SK-N-SH treated with all-trans-retinoic acid at 6 μM for 48 hours (cell line): ENCODE measurements at regions not wholly inside any gene's neighbourhood (a gene's known extent, or its start where the extent isn't known, plus 50 kb on each side); places are given as distances from the start of the nearest gene placed in this dataset.

Source experiments
- GLIS3 ChIP-seq: fragments of 250-450 bp; sonication (Bioruptor Pico); IDR thresholded peaks from 2 replicates; pipeline ENCODE4 v1.5.0; 2020; ENCODE audit warnings: mild to moderate bottlenecking, moderate library complexity
- ISL1 ChIP-seq: fragments of 250-450 bp; sonication (Bioruptor Pico); IDR thresholded peaks from 2 replicates; pipeline ENCODE4 v2.1.2; 2022; ENCODE audit warnings: mild to moderate bottlenecking, moderate library complexity
- PPARA ChIP-seq: fragments of 250-450 bp; sonication (Bioruptor Pico); IDR thresholded peaks from 2 replicates; pipeline ENCODE4 v1.5.0; 2020; ENCODE audit warnings: mild to moderate bottlenecking, borderline replicate concordance
- TCF4 ChIP-seq: fragments of 250-450 bp; sonication (Bioruptor Pico); IDR thresholded peaks from 2 replicates; pipeline ENCODE4 v1.8.0; 2021; ENCODE audit warnings: mild to moderate bottlenecking, moderate library complexity, borderline replicate concordance
- TOX ChIP-seq: fragments of 250-450 bp; sonication (Bioruptor Pico); IDR thresholded peaks from 2 replicates; pipeline ENCODE4 v1.8.0; 2021; ENCODE audit warnings: mild to moderate bottlenecking, moderate library complexity, borderline replicate concordance
- ZFP3 ChIP-seq: fragments of 250-450 bp; sonication (Bioruptor Pico); IDR thresholded peaks from 2 replicates; pipeline ENCODE4 v1.5.0; 2020; ENCODE audit warnings: mild to moderate bottlenecking, moderate library complexity
- TF ChIP-seq, protein P1 (sequence below): fragments of 250-450 bp; sonication (Bioruptor Pico); IDR thresholded peaks from 2 replicates; pipeline ENCODE4 v1.8.0; 2020; ENCODE audit warnings: mild to moderate bottlenecking, moderate library complexity, borderline replicate concordance
- TF ChIP-seq, protein P2 (sequence below): fragments of 250-450 bp; sonication (Bioruptor Pico); IDR thresholded peaks from 2 replicates; pipeline ENCODE4 v1.5.1; 2021; ENCODE audit warnings: mild to moderate bottlenecking, moderate library complexity

DNA sequence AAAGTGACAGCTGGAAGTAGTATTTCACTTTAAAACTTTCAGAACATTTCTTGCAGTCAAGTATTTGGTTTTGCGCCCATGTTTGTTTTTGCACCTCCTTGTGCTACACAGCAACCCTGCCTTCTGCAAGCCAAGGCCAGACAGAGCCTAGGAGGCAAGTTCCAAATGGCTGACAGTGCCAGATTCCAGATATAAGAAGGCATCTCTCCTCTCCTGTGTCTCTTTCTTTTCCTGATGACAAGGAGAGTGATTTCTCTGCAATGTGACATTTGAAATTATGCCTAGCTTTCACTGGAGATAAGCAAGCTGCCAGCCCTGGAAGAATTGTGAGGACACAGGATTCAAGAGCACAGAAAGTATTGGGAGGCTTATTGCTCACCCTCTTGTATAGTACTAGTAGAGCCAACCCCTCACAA, 149.1 kb upstream of the TENT5A start:
- TF ChIP-seq TCF4 (CRISPR knock-in tag) (no peak), ISL1 (CRISPR knock-in tag) (no peak), ZFP3 (CRISPR knock-in tag) (no peak), GLIS3 (CRISPR knock-in tag) (no peak), TOX (CRISPR knock-in tag) (no peak), PPARA (CRISPR knock-in tag) (no peak)
- TF ChIP-seq, protein P1, sequence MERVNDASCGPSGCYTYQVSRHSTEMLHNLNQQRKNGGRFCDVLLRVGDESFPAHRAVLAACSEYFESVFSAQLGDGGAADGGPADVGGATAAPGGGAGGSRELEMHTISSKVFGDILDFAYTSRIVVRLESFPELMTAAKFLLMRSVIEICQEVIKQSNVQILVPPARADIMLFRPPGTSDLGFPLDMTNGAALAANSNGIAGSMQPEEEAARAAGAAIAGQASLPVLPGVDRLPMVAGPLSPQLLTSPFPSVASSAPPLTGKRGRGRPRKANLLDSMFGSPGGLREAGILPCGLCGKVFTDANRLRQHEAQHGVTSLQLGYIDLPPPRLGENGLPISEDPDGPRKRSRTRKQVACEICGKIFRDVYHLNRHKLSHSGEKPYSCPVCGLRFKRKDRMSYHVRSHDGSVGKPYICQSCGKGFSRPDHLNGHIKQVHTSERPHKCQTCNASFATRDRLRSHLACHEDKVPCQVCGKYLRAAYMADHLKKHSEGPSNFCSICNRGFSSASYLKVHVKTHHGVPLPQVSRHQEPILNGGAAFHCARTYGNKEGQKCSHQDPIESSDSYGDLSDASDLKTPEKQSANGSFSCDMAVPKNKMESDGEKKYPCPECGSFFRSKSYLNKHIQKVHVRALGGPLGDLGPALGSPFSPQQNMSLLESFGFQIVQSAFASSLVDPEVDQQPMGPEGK (CRISPR knock-in tag) = no peak
- TF ChIP-seq, protein P2, sequence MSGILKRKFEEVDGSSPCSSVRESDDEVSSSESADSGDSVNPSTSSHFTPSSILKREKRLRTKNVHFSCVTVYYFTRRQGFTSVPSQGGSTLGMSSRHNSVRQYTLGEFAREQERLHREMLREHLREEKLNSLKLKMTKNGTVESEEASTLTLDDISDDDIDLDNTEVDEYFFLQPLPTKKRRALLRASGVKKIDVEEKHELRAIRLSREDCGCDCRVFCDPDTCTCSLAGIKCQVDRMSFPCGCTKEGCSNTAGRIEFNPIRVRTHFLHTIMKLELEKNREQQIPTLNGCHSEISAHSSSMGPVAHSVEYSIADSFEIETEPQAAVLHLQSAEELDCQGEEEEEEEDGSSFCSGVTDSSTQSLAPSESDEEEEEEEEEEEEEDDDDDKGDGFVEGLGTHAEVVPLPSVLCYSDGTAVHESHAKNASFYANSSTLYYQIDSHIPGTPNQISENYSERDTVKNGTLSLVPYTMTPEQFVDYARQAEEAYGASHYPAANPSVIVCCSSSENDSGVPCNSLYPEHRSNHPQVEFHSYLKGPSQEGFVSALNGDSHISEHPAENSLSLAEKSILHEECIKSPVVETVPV (CRISPR knock-in tag) = no peak
